Natural killer cell (primary cell): ENCODE measurements at regions not wholly inside any gene's neighbourhood (a gene's known extent, or its start where the extent isn't known, plus 50 kb on each side); places are given as distances from the start of the nearest gene placed in this dataset.

ENCODE experiments used
- ATAC-seq, 3 donors: fragments of 150-1000 bp in 2 of 3; fragments of 200-7000 bp in 1 of 3; cut with Tn5 transposase; 1 replicate in 1 of 3; 2 replicates in 2 of 3; pipeline ENCODE4 v1.10.0; 2021; ENCODE audit warnings: mild to moderate bottlenecking in 2 of 3, moderate library complexity in 2 of 3
- DNase-seq, 2 donors: peaks; one replicate each; pipeline versions ENCODE4 v3.0.0 to v3.0.0-alpha.2; 2013 to 2021; ENCODE audit warnings: mixed read lengths in 1 of 2
- H3K27ac ChIP-seq: one replicate; pipeline ENCODE4 v1.5.1; 2013; ENCODE audit warnings: mild to moderate bottlenecking, low read length
- H3K27me3 ChIP-seq: one replicate; pipeline ENCODE4 v1.6.1; 2013; ENCODE audit warnings: low read length; ENCODE audit not compliant: control insufficient read depth, insufficient read depth
- H3K36me3 ChIP-seq: one replicate; pipeline ENCODE4 v1.6.1; 2013; ENCODE audit warnings: low read length; ENCODE audit not compliant: control insufficient read depth, insufficient read depth
- H3K4me1 ChIP-seq: one replicate; pipeline ENCODE4 v1.6.1; 2013; ENCODE audit warnings: low read length; ENCODE audit not compliant: control insufficient read depth, insufficient read depth
- H3K4me3 ChIP-seq: one replicate; pipeline ENCODE4 v1.5.1; 2013; ENCODE audit warnings: low read length
- H3K9me3 ChIP-seq: one replicate; pipeline ENCODE4 v1.6.1; 2013; ENCODE audit warnings: low read length; ENCODE audit not compliant: control insufficient read depth, insufficient read depth
- H3K27ac Mint-ChIP-seq, 2 donors: one replicate each; pipeline ENCODE4 v1.8.0; 2022; ENCODE audit warnings: mild to moderate bottlenecking in 2 of 2, mixed read lengths in 2 of 2, moderate library complexity in 1 of 2
- H3K27me3 Mint-ChIP-seq, 2 donors: one replicate each; pipeline ENCODE4 v1.8.0; 2022; ENCODE audit warnings: low read depth in 2 of 2, mixed read lengths in 2 of 2
- H3K36me3 Mint-ChIP-seq: one replicate; pipeline ENCODE4 v1.8.0; 2022; ENCODE audit warnings: mixed read lengths
- H3K4me1 Mint-ChIP-seq, 2 donors: one replicate each; pipeline ENCODE4 v1.8.0; 2022; ENCODE audit warnings: mixed read lengths in 2 of 2
- H3K4me3 Mint-ChIP-seq: one replicate; pipeline ENCODE4 v1.8.0; 2022; ENCODE audit warnings: mild to moderate bottlenecking, moderate library complexity, mixed read lengths
- H3K9me3 Mint-ChIP-seq, 2 donors: one replicate each; pipeline ENCODE4 v1.8.0; 2022; ENCODE audit warnings: mixed read lengths in 2 of 2
- CTCF ChIP-seq: fragments of 200-600 bp; IDR thresholded peaks from one replicate; pipeline ENCODE4 v1.8.0; 2022; ENCODE audit warnings: antibody characterized with exemption
- WGBS: methylation state at CpG from one replicate; pipeline ENCODE4 v1.1.7; 2013; ENCODE audit warnings: missing lambda C conversion rate; ENCODE audit not compliant: insufficient coverage; 5-methylcytosine and 5-hydroxymethylcytosine counted together
- intact Hi-C: fragments of 100-400 bp; cut with micrococcal nuclease; formaldehyde crosslinking; loops from one replicate; pipeline ENCODE4 v1.14.2; 2022

GRCh38 chr19:5261156-5261890, 79.3 kb downstream of the PTPRS start:
- no peaks in the 10 kb centered on the region for H3K36me3 ChIP-seq
- Mint-ChIP-seq H3K9me3 (no peaks in the 10 kb centered on the region), H3K36me3 (no peaks in the 10 kb centered on the region), H3K4me1 (peaks cover 0 to 10% of the 10 kb centered on the region in 2 donors), H3K27ac (no peak overlapping the region), H3K27me3 (peaks cover 0 to 3% of the 10 kb centered on the region in 2 donors), H3K4me3 (no peak overlapping the region)
- H3K4me1 ChIP-seq, result peaks cover 6% of the 10 kb centered on the region
- no peak overlapping the region for H3K4me3 ChIP-seq
- WGBS, result 88% methylated on average over 14 of the region's 15 CpGs
- no peaks in the 10 kb centered on the region for H3K27me3 ChIP-seq
- TF ChIP-seq CTCF, result no peak
- DNase-seq (no peak), ATAC-seq (no peak)
- H3K9me3 ChIP-seq, result peaks cover 2% of the 10 kb centered on the region
- H3K27ac ChIP-seq, result no peak overlapping the region
- intact Hi-C loops, result no loop called here

- H3K4me1 Mint-ChIP-seq, result peaks cover 0 to 10% of the 10 kb centered on the region in 2 donors
- Histone ChIP-seq H3K4me3 (no peak overlapping the region), H3K4me1 (peaks cover 6% of the 10 kb centered on the region), H3K27ac (no peak overlapping the region), H3K36me3 (no peaks in the 10 kb centered on the region), H3K27me3 (no peaks in the 10 kb centered on the region), H3K9me3 (peaks cover 4% of the 10 kb centered on the region)
- no peaks in the 10 kb centered on the region for H3K36me3 Mint-ChIP-seq
- H3K27me3 Mint-ChIP-seq, result peaks cover 0 to 3% of the 10 kb centered on the region in 2 donors
- no peak overlapping the region for H3K4me3 Mint-ChIP-seq
- DNase-seq (no peak), ATAC-seq (no peak)
- no peak overlapping the region for H3K27ac Mint-ChIP-seq
- WGBS, result 90% methylated on average over 20 of the region's 20 CpGs
- TF ChIP-seq CTCF, result no peak
- intact Hi-C loops, result no loop called here
- peaks cover 0 to under 1% of the 10 kb centered on the region in 2 donors for H3K9me3 Mint-ChIP-seq
Measured at GRCh38 chr19:5260381-5260967, 80.1 kb downstream of the PTPRS start.

GRCh38 chr19:5259750-5260149, 80.9 kb downstream of the PTPRS start:
- Mint-ChIP-seq H3K9me3 (peaks cover 2 to 5% of the 10 kb centered on the region in 2 donors), H3K27me3 (peaks cover 0 to 3% of the 10 kb centered on the region in 2 donors), H3K4me3 (no peak overlapping the region), H3K27ac (no peak overlapping the region), H3K4me1 (peaks cover 0 to 7% of the 10 kb centered on the region in 2 donors), H3K36me3 (no peaks in the 10 kb centered on the region)
- H3K27me3 ChIP-seq, result no peaks in the 10 kb centered on the region
- peaks cover 5% of the 10 kb centered on the region for H3K4me1 ChIP-seq
- H3K36me3 ChIP-seq, result no peaks in the 10 kb centered on the region
- WGBS, result 94% methylated on average over 4 of the region's 4 CpGs
- H3K27ac ChIP-seq, result no peak overlapping the region
- no peak for DNase-seq
- no peak for TF ChIP-seq CTCF
- H3K4me3 ChIP-seq, result no peak overlapping the region
- intact Hi-C loops, result no loop called here
- peaks cover 9% of the 10 kb centered on the region for H3K9me3 ChIP-seq
- ATAC-seq, result no peak
